ENCODE measurements at regions not wholly inside any gene's neighbourhood (a gene's known extent, or its start where the extent isn't known, plus 50 kb on each side); places are given as distances from the start of the nearest gene placed in this dataset.

DNA sequence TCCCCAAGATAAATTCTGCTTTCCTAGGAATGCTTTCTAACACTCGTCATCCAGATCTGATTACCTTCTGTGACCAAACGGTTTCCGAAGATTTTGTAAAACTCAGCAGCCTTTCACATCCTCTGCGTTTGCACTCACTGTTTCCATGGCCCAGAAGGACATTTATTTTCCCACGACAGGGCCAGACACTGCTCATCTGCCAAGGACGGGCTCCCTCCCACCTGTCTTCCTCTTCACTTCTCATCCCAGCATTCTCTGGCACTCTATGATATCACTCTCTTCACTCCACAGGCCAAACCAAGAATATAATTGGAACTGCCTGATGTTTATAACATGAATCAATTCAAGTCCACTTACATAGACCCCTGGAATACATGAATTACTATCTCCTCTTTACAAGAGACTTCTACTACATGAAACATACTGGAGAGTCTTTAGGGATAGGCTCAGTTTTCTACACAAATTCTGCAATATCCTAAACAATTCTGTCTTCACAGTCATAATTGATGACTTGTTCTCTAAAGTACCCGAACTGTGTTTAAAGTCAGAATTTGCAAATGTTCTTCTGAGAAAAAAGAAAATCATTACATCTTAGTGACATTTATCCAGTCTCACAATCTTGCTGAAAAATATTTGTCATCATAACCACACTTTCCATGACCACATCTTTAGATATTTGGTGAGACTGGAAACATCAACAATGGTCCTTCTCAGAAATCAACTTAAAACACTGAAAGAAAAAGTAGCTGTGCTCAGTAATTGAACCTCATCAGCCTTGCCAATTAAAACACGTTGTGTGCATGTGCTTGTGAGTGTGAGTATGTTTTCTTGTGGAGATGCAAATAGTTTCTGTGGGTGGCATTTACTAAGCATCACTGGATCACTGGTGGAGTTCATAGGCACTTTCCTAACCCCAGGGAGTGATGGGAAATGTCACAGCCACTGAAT lies 79.5 kb upstream of the PRSS58 start:
- TF ChIP-seq, protein P1, sequence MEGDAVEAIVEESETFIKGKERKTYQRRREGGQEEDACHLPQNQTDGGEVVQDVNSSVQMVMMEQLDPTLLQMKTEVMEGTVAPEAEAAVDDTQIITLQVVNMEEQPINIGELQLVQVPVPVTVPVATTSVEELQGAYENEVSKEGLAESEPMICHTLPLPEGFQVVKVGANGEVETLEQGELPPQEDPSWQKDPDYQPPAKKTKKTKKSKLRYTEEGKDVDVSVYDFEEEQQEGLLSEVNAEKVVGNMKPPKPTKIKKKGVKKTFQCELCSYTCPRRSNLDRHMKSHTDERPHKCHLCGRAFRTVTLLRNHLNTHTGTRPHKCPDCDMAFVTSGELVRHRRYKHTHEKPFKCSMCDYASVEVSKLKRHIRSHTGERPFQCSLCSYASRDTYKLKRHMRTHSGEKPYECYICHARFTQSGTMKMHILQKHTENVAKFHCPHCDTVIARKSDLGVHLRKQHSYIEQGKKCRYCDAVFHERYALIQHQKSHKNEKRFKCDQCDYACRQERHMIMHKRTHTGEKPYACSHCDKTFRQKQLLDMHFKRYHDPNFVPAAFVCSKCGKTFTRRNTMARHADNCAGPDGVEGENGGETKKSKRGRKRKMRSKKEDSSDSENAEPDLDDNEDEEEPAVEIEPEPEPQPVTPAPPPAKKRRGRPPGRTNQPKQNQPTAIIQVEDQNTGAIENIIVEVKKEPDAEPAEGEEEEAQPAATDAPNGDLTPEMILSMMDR (conservative IDR thresholded peaks at IDR 0.05): no peak
- TF ChIP-seq ZFX (IDR thresholded peaks at IDR 0.05): no peak
- no peak overlapping the region for H3K27ac ChIP-seq

- H3K27ac ChIP-seq: no peak overlapping the region
- TF ChIP-seq, protein P1 (conservative IDR thresholded peaks at IDR 0.05): no peak
- TF ChIP-seq ZFX (IDR thresholded peaks at IDR 0.05): no peak
These were observed 76.9 kb upstream of the PRSS58 start for GRCh38 chr7:142334806-142335205.

DNA sequence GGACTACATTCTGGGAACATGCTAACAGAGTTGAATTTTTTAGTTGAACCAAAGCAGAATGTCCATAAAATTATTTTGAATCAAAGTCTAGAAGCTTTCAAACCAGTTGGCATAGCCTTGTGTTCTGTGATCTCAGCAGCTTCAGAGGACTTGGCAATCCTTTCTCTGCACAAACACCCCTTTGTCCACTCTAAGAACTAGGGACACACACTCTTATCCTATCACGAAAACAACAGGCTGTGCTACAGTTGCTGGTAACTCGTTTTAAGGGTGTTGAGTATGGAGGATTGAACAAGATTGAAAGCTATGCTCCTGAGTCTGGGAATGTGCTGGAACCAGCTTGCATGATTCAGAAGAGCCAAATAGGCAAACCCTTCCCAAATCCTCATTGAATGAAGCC lies 76.4 kb upstream of the PRSS58 start:
- TF ChIP-seq, protein P1 (conservative IDR thresholded peaks at IDR 0.05): no peak
- TF ChIP-seq ZFX (IDR thresholded peaks at IDR 0.05): no peak
- H3K27ac ChIP-seq: no peak overlapping the region

- no peak overlapping the region for H3K27ac ChIP-seq
- no peak for TF ChIP-seq ZFX (IDR thresholded peaks at IDR 0.05)
- TF ChIP-seq, protein P1 (conservative IDR thresholded peaks at IDR 0.05): no peak
These were observed 74.6 kb upstream of the PRSS58 start for GRCh38 chr7:142332421-142332820.

- H3K27ac ChIP-seq: no peak overlapping the region
- TF ChIP-seq, protein P1 (conservative IDR thresholded peaks at IDR 0.05): no peak
- no peak for TF ChIP-seq ZFX (IDR thresholded peaks at IDR 0.05)
These were observed 74.1 kb upstream of the PRSS58 start for GRCh38 chr7:142331941-142332340.

- no peak for TF ChIP-seq ZFX (IDR thresholded peaks at IDR 0.05)
- TF ChIP-seq, protein P1 (conservative IDR thresholded peaks at IDR 0.05): no peak
- H3K27ac ChIP-seq: no peak overlapping the region
These were observed 71.4 kb upstream of the PRSS58 start for GRCh38 chr7:142329062-142329790.

DNA sequence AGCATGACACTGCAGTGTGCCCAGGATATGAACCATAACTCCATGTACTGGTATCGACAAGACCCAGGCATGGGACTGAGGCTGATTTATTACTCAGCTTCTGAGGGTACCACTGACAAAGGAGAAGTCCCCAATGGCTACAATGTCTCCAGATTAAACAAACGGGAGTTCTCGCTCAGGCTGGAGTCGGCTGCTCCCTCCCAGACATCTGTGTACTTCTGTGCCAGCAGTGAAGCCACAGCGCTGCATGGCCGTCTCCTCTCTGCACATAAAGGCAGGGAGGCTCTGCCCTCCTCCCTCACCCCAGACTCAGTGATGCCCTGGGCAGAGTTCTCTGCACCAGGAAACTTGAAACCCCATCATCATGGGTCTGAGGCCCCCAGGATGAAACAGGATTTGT lies 70.7 kb upstream of the PRSS58 start:
- no peak for TF ChIP-seq ZFX (IDR thresholded peaks at IDR 0.05)
- TF ChIP-seq, protein P1 (conservative IDR thresholded peaks at IDR 0.05): no peak
- H3K27ac ChIP-seq: no peak overlapping the region
